NCI-H2081 (cell line): ENCODE measurements at regions not wholly inside any gene's neighbourhood (a gene's known extent, or its start where the extent isn't known, plus 50 kb on each side); places are given as distances from the start of the nearest gene placed in this dataset.
"Not testable (repeated sequence)": the region's sequence is repeated elsewhere in the genome, so short reads cannot be mapped to it uniquely, and the experiment has no call there.

Source experiments
- DNase-seq, 2 experiments: peaks; one replicate each; lab custom pipeline; 2025; lab: John Stamatoyannopoulos, UW

- not testable (repeated sequence) for DNase-seq
These were observed 383.1 kb upstream of the ZEB2 start for GRCh38 chr2:144903045-144903444.

- not testable (repeated sequence) for DNase-seq
These were observed 381.5 kb upstream of the ZEB2 start for GRCh38 chr2:144901386-144901785.

- no peak for DNase-seq
These were observed 376.4 kb upstream of the ZEB2 start for GRCh38 chr2:144896341-144896740.

GRCh38 chr2:144894612-144895599 is 375.0 kb upstream of the ZEB2 start:
- DNase-seq = no peak

GRCh38 chr2:144893464-144893863 is 373.5 kb upstream of the ZEB2 start:
- no peak for DNase-seq

GRCh38 chr2:144890828-144891227 is 370.9 kb upstream of the ZEB2 start:
- peak; percentile 39 to 81 for DNase-seq

- DNase-seq = no peak
These were observed 369.4 kb upstream of the ZEB2 start for GRCh38 chr2:144889348-144889747.

GRCh38 chr2:144886862-144887261 is 366.9 kb upstream of the ZEB2 start:
- DNase-seq = no peak

GRCh38 chr2:144877893-144878292 is 358.0 kb upstream of the ZEB2 start:
- DNase-seq = no peak

GRCh38 chr2:144876013-144876412 is 356.1 kb upstream of the ZEB2 start:
- DNase-seq = no peak

GRCh38 chr2:144875290-144875969 is 355.5 kb upstream of the ZEB2 start:
- no peak for DNase-seq

- DNase-seq = no peak
These were observed 345.8 kb upstream of the ZEB2 start for GRCh38 chr2:144865670-144866069.

GRCh38 chr2:144859716-144860115 is 339.8 kb upstream of the ZEB2 start:
- DNase-seq = no peak

GRCh38 chr2:144858211-144858610 is 338.3 kb upstream of the ZEB2 start:
- DNase-seq = no peak

GRCh38 chr2:144854596-144854995 is 334.7 kb upstream of the ZEB2 start:
- no peak for DNase-seq

GRCh38 chr2:144849612-144850011 is 329.7 kb upstream of the ZEB2 start:
- DNase-seq = no peak

- DNase-seq = no peak
These were observed 328.5 kb upstream of the ZEB2 start for GRCh38 chr2:144848423-144848822.

- DNase-seq = no peak
These were observed 327.6 kb upstream of the ZEB2 start for GRCh38 chr2:144847347-144848080.

- no peak for DNase-seq
These were observed 316.9 kb upstream of the ZEB2 start for GRCh38 chr2:144836635-144837350.

- no peak for DNase-seq
These were observed 315.9 kb upstream of the ZEB2 start for GRCh38 chr2:144835634-144836350.

- DNase-seq = no peak
These were observed 315.2 kb upstream of the ZEB2 start for GRCh38 chr2:144834998-144835633.
